C4-2B (cell line): ENCODE measurements at regions not wholly inside any gene's neighbourhood (a gene's known extent, or its start where the extent isn't known, plus 50 kb on each side); places are given as distances from the start of the nearest gene placed in this dataset.

Source experiments
- CTCF ChIP-seq: fragments of 450-650 bp; conservative IDR thresholded peaks from 2 replicates; pipeline ENCODE4 v1.5.1; 2017; ENCODE audit warnings: mild to moderate bottlenecking
- ZFX ChIP-seq: fragments of 450-650 bp; IDR thresholded peaks from 2 replicates; pipeline ENCODE4 v1.6.1; 2017

- TF ChIP-seq CTCF (no peak), ZFX (no peak)
Measured at GRCh38 chr10:78844960-78845607, 223.7 kb upstream of the ZMIZ1 start.
